HepG2 (cell line): ENCODE measurements at regions not wholly inside any gene's neighbourhood (a gene's known extent, or its start where the extent isn't known, plus 50 kb on each side); places are given as distances from the start of the nearest gene placed in this dataset.

Source experiments
- ATAC-seq: fragments of 200-7000 bp; cut with Tn5 transposase; 3 replicates; pipeline ENCODE4 v1.9.1; 2020; ENCODE audit warnings: mild to moderate bottlenecking, moderate library complexity
- BruUV-seq: library from RNA; stranded (reverse); fragments of 400-500 nt; replicated peaks from 2 replicates; lab custom pipeline; 2021; lab: Mats Ljungman, UMichigan
- CTCF ChIA-PET: fragments of 300-600 bp; formaldehyde crosslinking; extraction: SDS; loops from one replicate; lab custom pipeline; 2021; ENCODE audit warnings: low total read pairs, inconsistent platforms, low intra/inter-chr PET ratio; lab: Yijun Ruan, JAX
- POLR2A ChIA-PET: fragments of 350-600 bp; sonication (Branson Sonifier 250); formaldehyde crosslinking; loops from one replicate; lab custom pipeline; 2020; ENCODE audit warnings: antibody characterized with exemption, inconsistent platforms; lab: Yijun Ruan, JAX
- DNase-seq: peaks from one replicate; pipeline ENCODE4 v3.0.0-alpha.2; 2015; ENCODE audit warnings: low spot score
- FAIRE-seq: peaks from 3 replicates; lab custom pipeline; 2011; peaks lifted over from hg19 to GRCh38; lab: Jason Lieb, UNC
- H2AFZ ChIP-seq: one replicate; pipeline ENCODE4 v1.6.1; 2011; ENCODE audit warnings: low read length, inconsistent platforms
- H3K27ac ChIP-seq: fragments of 300-600 bp; 3 replicates; pipeline ENCODE4 v1.8.0; 2011; ENCODE audit warnings: mixed run types, mild to moderate bottlenecking, mixed read lengths, low read length, inconsistent platforms; ENCODE audit not compliant: insufficient read depth; ENCODE audit errors: extremely low read length
- H3K27me3 ChIP-seq, 2 experiments: fragments of 200-600 bp in 1 of 2; 2 replicates in 1 of 2; 3 replicates in 1 of 2; pipeline versions ENCODE4 v1.6.0 to v1.8.0; 2011; ENCODE audit warnings: low read length in 2 of 2, mild to moderate bottlenecking in 2 of 2, moderate library complexity in 2 of 2, inconsistent platforms in 1 of 2; ENCODE audit not compliant: insufficient read depth in 2 of 2, control insufficient read depth in 1 of 2
- H3K36me3 ChIP-seq, 2 experiments: fragments of 200-600 bp in 1 of 2; replicated peaks in 1 of 2; 2 replicates in 1 of 2; 3 replicates in 1 of 2; pipeline versions ENCODE4 v1.5.1 to v1.8.0; 2011; ENCODE audit warnings: low read length in 2 of 2, inconsistent platforms in 1 of 2; ENCODE audit not compliant: insufficient read depth in 2 of 2, control insufficient read depth in 1 of 2
- H3K4me1 ChIP-seq: 2 replicates; pipeline ENCODE4 v1.5.1; 2012; ENCODE audit warnings: low read length, inconsistent platforms; ENCODE audit not compliant: insufficient read depth
- H3K4me2 ChIP-seq: 2 replicates; pipeline ENCODE4 v1.6.0; 2011; ENCODE audit warnings: low read depth, low read length, inconsistent platforms
- H3K4me3 ChIP-seq, 3 experiments: fragments of 200-600 bp in 1 of 3; sonication (generic), shearing (Covaris generic) in 1 of 3; replicated peaks in 1 of 3; 2 replicates each; pipeline ENCODE4 v1.5.1; 2011 to 2016; ENCODE audit warnings: low read length in 3 of 3, inconsistent platforms in 2 of 3, low read depth in 2 of 3, mild to moderate bottlenecking in 2 of 3, control low read depth in 1 of 3, mixed read lengths in 1 of 3; ENCODE audit not compliant: insufficient read depth in 1 of 3
- H3K79me2 ChIP-seq: one replicate; pipeline ENCODE4 v1.6.1; 2011; ENCODE audit warnings: low read length, inconsistent platforms; ENCODE audit not compliant: insufficient read depth
- H3K9ac ChIP-seq: 2 replicates; pipeline ENCODE4 v1.6.0; 2011; ENCODE audit warnings: mild to moderate bottlenecking, low read depth, low read length, inconsistent platforms; ENCODE audit not compliant: insufficient read depth
- H3K9me3 ChIP-seq: 2 replicates; pipeline ENCODE4 v1.5.1; 2012; ENCODE audit warnings: mild to moderate bottlenecking, low read length
- H4K20me1 ChIP-seq: 2 replicates; pipeline ENCODE4 v1.6.0; 2011; ENCODE audit warnings: inconsistent platforms, mild to moderate bottlenecking, low read length, moderate library complexity; ENCODE audit not compliant: insufficient read depth
- BCL6 ChIP-seq: IDR thresholded peaks from 2 replicates; pipeline ENCODE4 v1.6.1; 2016; ENCODE audit warnings: missing genetic modification reagents, missing compliant biosample characterization
- CC2D1A ChIP-seq: sonication (generic); formaldehyde crosslinking; IDR thresholded peaks from 2 replicates; pipeline ENCODE4 v1.8.1; 2023; ENCODE audit warnings: mild to moderate bottlenecking, missing genetic modification reagents
- DR1 ChIP-seq: sonication (generic); formaldehyde crosslinking; IDR thresholded peaks from 2 replicates; pipeline ENCODE4 v1.8.0; 2021; ENCODE audit warnings: mild to moderate bottlenecking, missing genetic modification reagents, inconsistent platforms
- GMEB2 ChIP-seq: IDR thresholded peaks from 2 replicates; pipeline ENCODE4 v1.6.1; 2016; ENCODE audit warnings: missing biosample characterization, missing genetic modification reagents, low read depth
- MAZ ChIP-seq, 2 experiments: sonication (generic) in 1 of 2; formaldehyde crosslinking in 1 of 2; IDR thresholded peaks; 2 replicates each; pipeline versions ENCODE4 v1.5.0 to v1.6.1; 2012 to 2020; ENCODE audit warnings: low read depth in 2 of 2, mild to moderate bottlenecking in 2 of 2, borderline replicate concordance in 1 of 2, improper control_type of control experiment in 1 of 2, low read length in 1 of 2, missing genetic modification reagents in 1 of 2, moderate library complexity in 1 of 2
- MED13 ChIP-seq: sonication (generic); formaldehyde crosslinking; IDR thresholded peaks from 2 replicates; pipeline ENCODE4 v1.5.0; 2020; ENCODE audit warnings: missing genetic modification reagents
- NR2F1 ChIP-seq, 2 experiments: fragments of 450-650 bp in 1 of 2; formaldehyde crosslinking in 1 of 2; IDR thresholded peaks; 2 replicates each; pipeline versions ENCODE4 v1.5.0 to v1.6.1; 2016 to 2020; ENCODE audit warnings: mild to moderate bottlenecking in 1 of 2, missing compliant biosample characterization in 1 of 2, missing genetic modification reagents in 1 of 2, moderate library complexity in 1 of 2
- TIGD3 ChIP-seq: sonication (generic); formaldehyde crosslinking; IDR thresholded peaks from 2 replicates; pipeline ENCODE4 v1.5.1; 2020; ENCODE audit warnings: mild to moderate bottlenecking, missing genetic modification reagents, borderline replicate concordance
- ZNF143 ChIP-seq: sonication (generic); formaldehyde crosslinking; IDR thresholded peaks from 2 replicates; pipeline ENCODE4 v1.4.0; 2020; ENCODE audit warnings: missing genetic modification reagents
- ZNF17 ChIP-seq: sonication (generic); formaldehyde crosslinking; IDR thresholded peaks from 2 replicates; pipeline ENCODE4 v1.5.0; 2020; ENCODE audit warnings: mild to moderate bottlenecking, missing genetic modification reagents
- ZNF44 ChIP-seq: sonication (generic); formaldehyde crosslinking; IDR thresholded peaks from 2 replicates; pipeline ENCODE4 v1.5.1; 2020; ENCODE audit warnings: mild to moderate bottlenecking, missing genetic modification reagents
- ZNF563 ChIP-seq: sonication (generic); formaldehyde crosslinking; IDR thresholded peaks from 2 replicates; pipeline ENCODE4 v1.8.0; 2022; ENCODE audit warnings: mild to moderate bottlenecking, moderate library complexity, missing genetic modification reagents
- ZNF597 ChIP-seq: sonication (generic); formaldehyde crosslinking; IDR thresholded peaks from 2 replicates; pipeline ENCODE4 v1.5.0; 2020; ENCODE audit warnings: missing genetic modification reagents
- in situ Hi-C: cut with HindIII; loops from 2 replicates; pipeline ENCODE4 v1.10.0; 2017; ENCODE audit warnings: low pct_unique_long_range_greater_than_20kb; ENCODE audit not compliant: extremely low pct_ligation_motif_present
- intact Hi-C: fragments of 100-400 bp; cut with micrococcal nuclease; formaldehyde crosslinking; loops from one replicate; pipeline ENCODE4 v1.10.0; 2022; ENCODE audit not compliant: unreplicated experiment
- TF ChIP-seq, protein P1 (sequence below): sonication (generic); formaldehyde crosslinking; IDR thresholded peaks from 2 replicates; pipeline ENCODE4 v1.5.1; 2020; ENCODE audit warnings: missing genetic modification reagents, mild to moderate bottlenecking, borderline replicate concordance

DNA sequence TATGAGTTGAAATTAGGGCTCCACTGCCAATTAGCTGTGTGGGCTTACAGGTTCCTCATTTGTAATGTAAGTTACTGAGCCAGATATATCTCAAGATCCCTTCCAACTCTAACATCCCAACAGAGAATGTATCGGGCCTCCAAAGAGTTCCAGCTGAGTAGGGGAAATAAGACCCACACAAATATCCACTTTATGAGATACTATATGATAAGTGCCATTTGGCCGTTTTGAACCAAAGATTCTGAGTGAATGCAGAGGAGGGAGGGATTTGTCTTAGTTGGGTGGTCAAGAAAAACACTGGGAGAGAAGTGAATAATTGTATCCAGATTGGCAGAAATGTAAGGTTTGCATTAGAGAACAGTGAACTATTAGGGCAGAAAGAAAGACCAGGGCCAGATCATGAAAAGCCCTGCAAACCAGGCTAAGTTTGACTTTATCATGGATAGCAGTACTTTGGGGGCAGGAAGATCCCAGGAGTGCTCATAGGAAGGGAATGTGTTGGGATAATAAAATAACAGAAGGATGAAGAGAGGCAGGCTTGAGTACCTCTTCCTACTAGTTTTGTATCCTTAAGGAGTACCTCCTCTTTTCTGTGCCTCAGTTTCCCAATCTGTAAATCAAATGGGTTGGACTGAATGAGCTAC lies 63.9 kb downstream of the RPL27A start (continued):
- TF ChIP-seq MAZ (IDR thresholded peaks at IDR 0.05; ENCODE audit: borderline replicate concordance, low read depth, low read length) = no peak
- TF ChIP-seq MAZ (CRISPR knock-in tag; IDR thresholded peaks at IDR 0.05; ENCODE audit: low read depth) = no peak
- TF ChIP-seq TIGD3 (CRISPR knock-in tag) = no peak

DNA sequence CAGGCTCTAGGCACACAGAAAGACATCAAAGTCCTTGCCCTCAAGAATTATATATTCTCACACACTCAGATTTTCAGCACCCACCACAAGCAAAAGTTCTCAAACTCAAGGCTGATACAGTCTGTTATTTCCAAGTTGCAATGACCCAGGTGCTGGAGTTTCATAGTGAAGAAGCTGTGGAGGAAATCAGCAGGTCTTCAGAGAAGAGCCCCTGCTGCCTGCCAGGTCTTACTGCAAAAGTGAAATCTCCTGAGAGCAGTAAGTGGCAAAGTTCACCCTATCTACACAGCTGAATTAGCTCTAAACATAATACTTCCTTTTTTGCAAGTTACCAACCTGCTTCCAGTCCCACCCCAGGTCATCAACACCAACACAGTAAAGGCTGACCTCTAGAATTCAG lies 64.6 kb downstream of the RPL27A start:
- intact Hi-C loops (no loop called here), in situ Hi-C loops (no loop called here)
- Histone ChIP-seq H3K4me2 (no peak overlapping the region), H4K20me1 (no peaks in the 10 kb centered on the region), H3K9ac (no peak overlapping the region), H3K36me3 (no peaks in the 10 kb centered on the region; a peak in 1 of 5 replicates), H3K79me2 (no peaks in the 10 kb centered on the region), H3K9me3 (no peaks in the 10 kb centered on the region), H3K27me3 (no peaks in the 10 kb centered on the region), H3K27ac (peak overlapping the region; percentile 5), H3K4me3 (no peak overlapping the region), H2AFZ (no peak overlapping the region), H3K4me1 (peaks cover 22% of the 10 kb centered on the region)
- DNase-seq = no peak
- TF ChIP-seq NR2F1 (CRISPR knock-in tag; IDR thresholded peaks at IDR 0.05) (no peak), ZNF563 (no peak), DR1 (CRISPR knock-in tag) (no peak), ZNF597 (CRISPR knock-in tag) (no peak), ZNF143 (CRISPR knock-in tag) (no peak), GMEB2 (no peak), MED13 (CRISPR knock-in tag) (no peak), ZNF44 (CRISPR knock-in tag) (no peak), BCL6 (no peak), CC2D1A (CRISPR knock-in tag) (no peak), ZNF17 (CRISPR knock-in tag) (no peak)
- TF ChIP-seq, protein P1, sequence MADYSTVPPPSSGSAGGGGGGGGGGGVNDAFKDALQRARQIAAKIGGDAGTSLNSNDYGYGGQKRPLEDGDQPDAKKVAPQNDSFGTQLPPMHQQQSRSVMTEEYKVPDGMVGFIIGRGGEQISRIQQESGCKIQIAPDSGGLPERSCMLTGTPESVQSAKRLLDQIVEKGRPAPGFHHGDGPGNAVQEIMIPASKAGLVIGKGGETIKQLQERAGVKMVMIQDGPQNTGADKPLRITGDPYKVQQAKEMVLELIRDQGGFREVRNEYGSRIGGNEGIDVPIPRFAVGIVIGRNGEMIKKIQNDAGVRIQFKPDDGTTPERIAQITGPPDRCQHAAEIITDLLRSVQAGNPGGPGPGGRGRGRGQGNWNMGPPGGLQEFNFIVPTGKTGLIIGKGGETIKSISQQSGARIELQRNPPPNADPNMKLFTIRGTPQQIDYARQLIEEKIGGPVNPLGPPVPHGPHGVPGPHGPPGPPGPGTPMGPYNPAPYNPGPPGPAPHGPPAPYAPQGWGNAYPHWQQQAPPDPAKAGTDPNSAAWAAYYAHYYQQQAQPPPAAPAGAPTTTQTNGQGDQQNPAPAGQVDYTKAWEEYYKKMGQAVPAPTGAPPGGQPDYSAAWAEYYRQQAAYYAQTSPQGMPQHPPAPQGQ (CRISPR knock-in tag) = no peak
- ChIA-PET CTCF (no interaction called here), POLR2A (interaction anchor here (0.9 kb wide), 1 partner anchor 29 kb away, joined by 3 read pairs; no protein-coding TSS in a partner anchor)
- ATAC-seq = peak; percentile 56
- no peak for FAIRE-seq
- no TSS peak for BruUV-seq
